Spinal cord (tissue), 9 donors: ENCODE measurements at regions not wholly inside any gene's neighbourhood (a gene's known extent, or its start where the extent isn't known, plus 50 kb on each side); places are given as distances from the start of the nearest gene placed in this dataset.
"Not testable (repeated sequence)": the region's sequence is repeated elsewhere in the genome, so short reads cannot be mapped to it uniquely, and the experiment has no call there.

Source experiments
- DNase-seq, 6 donors: peaks; one replicate each; pipeline versions ENCODE4 v3.0.0 to v3.0.0-alpha.2; 2013 to 2015; ENCODE audit warnings: low spot score in 6 of 6, low read depth in 4 of 6
- H3K27ac ChIP-seq: one replicate; pipeline ENCODE4 v1.5.1; 2013; ENCODE audit warnings: low read depth, low read length, control low read depth
- H3K27me3 ChIP-seq: one replicate; pipeline ENCODE4 v1.6.1; 2013; ENCODE audit warnings: low read length; ENCODE audit not compliant: control insufficient read depth, insufficient read depth
- H3K36me3 ChIP-seq: one replicate; pipeline ENCODE4 v1.6.1; 2013; ENCODE audit warnings: low read length; ENCODE audit not compliant: control insufficient read depth, insufficient read depth
- H3K4me1 ChIP-seq: one replicate; pipeline ENCODE4 v1.6.1; 2013; ENCODE audit warnings: low read length; ENCODE audit not compliant: control insufficient read depth, insufficient read depth
- H3K4me3 ChIP-seq: one replicate; pipeline ENCODE4 v1.5.1; 2013; ENCODE audit warnings: low read depth, low read length, control low read depth
- H3K9me3 ChIP-seq: one replicate; pipeline ENCODE4 v1.6.1; 2013; ENCODE audit warnings: low read length; ENCODE audit not compliant: control insufficient read depth, insufficient read depth
- WGBS: methylation state at CpG from one replicate; pipeline ENCODE4 v1.1.5; 2013; ENCODE audit warnings: missing lambda C conversion rate; ENCODE audit not compliant: insufficient coverage; 5-methylcytosine and 5-hydroxymethylcytosine counted together
- donor health status: healthy.

- H3K4me3 ChIP-seq, H3K9me3 ChIP-seq, H3K27ac ChIP-seq, H3K36me3 ChIP-seq, H3K4me1 ChIP-seq, DNase-seq, H3K27me3 ChIP-seq: not testable (repeated sequence)
- 78% methylated on average over 19 of the region's 19 CpGs for WGBS
Measured at GRCh38 chr2:91422102-91422501, 2730.6 kb downstream of the RPIA start.

- not testable (repeated sequence) for H3K4me1 ChIP-seq
- 40% methylated on average over 1 of the region's 1 CpG for WGBS
Measured at GRCh38 chr2:91427148-91427547, 2735.7 kb downstream of the RPIA start.

DNA sequence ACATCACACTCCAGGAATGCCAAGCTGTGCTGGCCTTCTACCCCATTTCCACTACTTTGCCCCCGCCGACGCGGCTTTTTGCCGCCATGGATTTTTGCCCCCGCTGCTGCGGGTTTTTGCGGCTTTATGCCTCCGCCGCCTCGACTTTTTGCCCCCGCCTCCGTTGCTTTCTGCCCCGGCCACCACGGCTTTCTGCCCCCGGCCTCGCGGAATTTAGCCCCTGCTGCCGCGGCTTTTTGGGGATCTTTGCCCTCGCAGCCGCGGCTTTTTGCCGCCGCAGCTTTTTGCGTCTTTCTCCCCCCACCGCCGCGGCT is 2750.4 kb downstream of the RPIA start:
- H3K27ac ChIP-seq, H3K4me3 ChIP-seq, H3K9me3 ChIP-seq, DNase-seq, H3K36me3 ChIP-seq: not testable (repeated sequence)
- Histone ChIP-seq H3K4me1 (peaks cover 14% of the 10 kb centered on the region), H3K27me3 (peaks cover 25% of the 10 kb centered on the region)
- WGBS: 11% methylated on average over 29 of the region's 29 CpGs

More at GRCh38 chr2:91427148-91427547, 2735.7 kb downstream of the RPIA start:
- H3K27ac ChIP-seq, DNase-seq, H3K36me3 ChIP-seq, H3K9me3 ChIP-seq, H3K27me3 ChIP-seq, H3K4me3 ChIP-seq: not testable (repeated sequence)

DNA sequence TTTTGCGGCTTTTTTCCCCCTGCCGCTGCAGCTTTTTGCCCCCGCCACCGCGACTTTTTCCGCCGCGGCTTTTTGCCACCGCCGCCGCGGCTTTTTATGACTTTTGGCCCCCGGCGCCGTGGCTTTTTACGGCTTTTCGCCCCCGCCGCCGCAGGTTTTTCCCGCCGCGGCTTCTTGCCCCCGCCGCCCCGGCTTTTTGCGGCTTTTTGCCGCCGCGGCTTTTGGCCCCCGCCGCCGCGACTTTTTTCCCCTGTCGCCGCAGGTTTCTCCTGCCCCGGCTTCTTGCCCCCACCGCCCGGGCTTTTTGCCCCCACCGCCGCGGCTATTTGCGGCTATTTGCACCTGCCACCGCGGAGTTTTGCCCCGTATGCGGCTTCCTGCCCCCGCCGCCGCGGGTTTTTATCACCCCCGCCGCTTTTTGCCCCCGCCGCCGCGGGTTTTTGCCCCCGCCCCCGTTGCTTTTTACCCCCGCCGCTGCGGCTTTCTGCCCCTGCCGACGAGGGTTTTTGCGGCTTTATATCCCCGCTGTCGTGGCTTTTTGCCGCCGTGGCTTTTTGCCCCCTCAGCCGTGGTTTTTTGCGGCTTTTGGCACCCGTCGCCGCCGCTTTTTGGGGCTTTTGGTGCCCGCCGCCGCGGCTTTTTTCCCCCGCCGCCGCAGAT is 2750.9 kb downstream of the RPIA start:
- WGBS: 8% methylated on average over 82 of the region's 82 CpGs
- peak in 1 of 6 donors; percentile 37 for DNase-seq
- Histone ChIP-seq H3K4me3 (no peak overlapping the region), H3K27me3 (peaks cover 25% of the 10 kb centered on the region), H3K36me3 (no peaks in the 10 kb centered on the region), H3K4me1 (peaks cover 14% of the 10 kb centered on the region), H3K9me3 (no peaks in the 10 kb centered on the region), H3K27ac (no peak overlapping the region)

- H3K4me3 ChIP-seq, H3K27ac ChIP-seq: not testable (repeated sequence)
Measured at GRCh38 chr2:91442906-91443729, 2751.6 kb downstream of the RPIA start.

DNA sequence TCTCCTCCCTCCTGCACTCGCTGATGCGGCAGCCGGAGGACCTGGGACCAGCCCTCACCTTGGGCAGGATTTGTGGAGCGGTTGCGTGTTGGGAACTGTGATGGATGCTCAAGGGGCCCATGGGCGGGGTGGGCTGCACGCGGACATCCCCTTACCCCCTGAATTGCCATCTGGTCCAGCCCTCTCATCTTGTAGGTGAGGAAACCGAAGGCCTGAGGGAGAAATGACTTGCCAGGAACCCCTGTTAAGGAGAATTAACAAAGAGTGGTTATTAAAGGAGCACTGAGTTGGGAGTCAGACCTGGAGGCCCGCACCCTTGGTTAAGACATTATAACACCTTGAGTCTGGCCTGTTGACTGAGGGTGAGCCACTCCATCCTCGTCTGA is 2752.2 kb downstream of the RPIA start:
- not testable (repeated sequence) for DNase-seq
- peaks cover 25% of the 10 kb centered on the region for H3K27me3 ChIP-seq

More at GRCh38 chr2:91442906-91443729, 2751.6 kb downstream of the RPIA start:
- DNase-seq, H3K36me3 ChIP-seq, H3K9me3 ChIP-seq: not testable (repeated sequence)
- Histone ChIP-seq H3K27me3 (peaks cover 25% of the 10 kb centered on the region), H3K4me1 (peaks cover 14% of the 10 kb centered on the region)
- 13% methylated on average over 29 of the region's 69 CpGs for WGBS

GRCh38 chr2:91445705-91446104 is 2754.2 kb downstream of the RPIA start:
- peaks cover 14% of the 10 kb centered on the region for H3K4me1 ChIP-seq
- H3K27ac ChIP-seq, H3K9me3 ChIP-seq, H3K4me3 ChIP-seq, H3K36me3 ChIP-seq, DNase-seq: not testable (repeated sequence)
- WGBS: 83% methylated on average over 1 of the region's 5 CpGs
- peaks cover 19% of the 10 kb centered on the region for H3K27me3 ChIP-seq

More for the DNA sequence above, 2752.2 kb downstream of the RPIA start:
- not testable (repeated sequence) for H3K27ac ChIP-seq, H3K36me3 ChIP-seq, H3K9me3 ChIP-seq, H3K4me3 ChIP-seq
- peaks cover 14% of the 10 kb centered on the region for H3K4me1 ChIP-seq
- WGBS: 67% methylated on average over 6 of the region's 11 CpGs

DNA sequence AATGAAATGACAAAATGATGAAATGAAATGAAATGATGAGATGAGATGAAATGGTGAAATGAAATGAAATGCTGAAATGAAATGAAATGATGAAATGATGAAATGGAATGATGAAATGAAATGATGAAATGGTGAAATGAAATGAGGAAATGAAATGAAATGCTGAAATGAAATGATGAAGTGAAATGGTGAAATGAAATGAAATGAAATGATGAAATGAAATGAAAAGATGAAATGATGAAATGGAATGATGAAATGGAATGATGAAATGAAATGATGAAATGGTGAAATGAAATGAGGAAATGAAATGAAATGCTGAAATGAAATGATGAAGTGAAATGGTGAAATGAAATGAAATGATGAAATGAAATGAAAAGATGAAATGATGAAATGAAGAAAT is 2755.0 kb downstream of the RPIA start:
- Histone ChIP-seq H3K27me3 (peaks cover 19% of the 10 kb centered on the region), H3K4me1 (peaks cover 14% of the 10 kb centered on the region)
- not testable (repeated sequence) for H3K36me3 ChIP-seq, H3K27ac ChIP-seq, H3K9me3 ChIP-seq, DNase-seq, H3K4me3 ChIP-seq

GRCh38 chr2:91446915-91447314 is 2755.4 kb downstream of the RPIA start:
- peaks cover 17% of the 10 kb centered on the region for H3K27me3 ChIP-seq
- H3K4me3 ChIP-seq, DNase-seq, H3K36me3 ChIP-seq, H3K27ac ChIP-seq, H3K9me3 ChIP-seq: not testable (repeated sequence)
- 94% methylated on average over 6 of the region's 7 CpGs for WGBS
- H3K4me1 ChIP-seq: peaks cover 12% of the 10 kb centered on the region

- H3K9me3 ChIP-seq, H3K4me3 ChIP-seq, H3K4me1 ChIP-seq, DNase-seq, H3K27ac ChIP-seq, H3K36me3 ChIP-seq: not testable (repeated sequence)
- H3K27me3 ChIP-seq: peaks cover 11% of the 10 kb centered on the region
- WGBS: 91% methylated on average over 2 of the region's 8 CpGs
Measured at GRCh38 chr2:91447508-91447907, 2756.0 kb downstream of the RPIA start.
